ENCODE measurements at regions not wholly inside any gene's neighbourhood (a gene's known extent, or its start where the extent isn't known, plus 50 kb on each side); places are given as distances from the start of the nearest gene placed in this dataset.

DNA sequence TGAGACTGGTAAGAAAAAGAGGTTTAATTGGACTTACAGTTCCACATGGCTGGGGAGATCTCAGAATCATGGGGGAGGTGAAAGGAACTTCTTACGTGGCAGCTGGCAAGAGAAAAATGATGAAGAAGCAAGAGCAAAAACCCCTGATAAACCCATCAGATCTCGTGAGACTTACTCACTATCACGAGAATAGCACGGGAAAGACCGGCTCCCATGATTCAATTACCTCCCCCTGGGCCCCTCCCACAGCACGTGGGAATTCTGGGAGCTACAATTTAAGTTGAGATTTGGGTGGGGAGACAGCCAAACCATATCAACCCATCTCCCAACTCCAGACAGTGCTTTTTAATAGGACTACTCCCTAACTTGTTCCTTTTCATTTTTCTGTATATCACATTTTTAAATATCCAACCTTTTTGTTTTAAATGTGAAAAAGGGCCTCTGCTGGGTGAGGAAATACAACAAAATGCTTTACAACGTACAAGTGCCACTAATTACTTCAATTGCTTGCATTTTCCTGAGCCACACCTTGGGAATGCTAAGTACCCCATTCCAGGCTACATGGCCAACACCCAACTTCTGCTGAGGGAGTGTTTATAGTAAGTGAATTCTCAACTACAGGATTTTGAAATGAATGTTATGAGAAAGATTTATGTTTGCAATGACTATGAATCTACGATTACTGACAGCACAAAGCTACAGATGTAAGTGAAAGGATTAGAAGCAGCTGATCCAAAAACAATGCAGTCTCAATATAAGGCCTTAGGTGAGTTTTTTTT is 294.1 kb upstream of the CD180 start:
- H2BK12ac ChIP-seq (ENCODE audit: low read length in 2 of 2): no peak overlapping the region
- peak; percentile 12 for DNase-seq
- no peak overlapping the region for H3K4me2 ChIP-seq (ENCODE audit: low read length, poor library complexity, severe bottlenecking)
- no peak overlapping the region for H3K27ac ChIP-seq (ENCODE audit: low read length, poor library complexity, severe bottlenecking)
- H2AFZ ChIP-seq (ENCODE audit: low read depth, low read length): no peak overlapping the region
- WGBS: 69% methylated on average over 2 of the region's 8 CpGs
- H3K4me1 ChIP-seq (ENCODE audit: control insufficient read depth, insufficient read depth, low read depth, low read length): no peaks in the 10 kb centered on the region
- no peaks in the 10 kb centered on the region for H3K27me3 ChIP-seq (ENCODE audit: control insufficient read depth in 1 of 2, insufficient read depth in 1 of 2, low read length in 2 of 2)
- no peak overlapping the region for H2BK15ac ChIP-seq (ENCODE audit: low read depth, poor library complexity, severe bottlenecking)
- H3K36me3 ChIP-seq (ENCODE audit: control insufficient read depth in 1 of 2, insufficient read depth in 2 of 2, low read depth in 1 of 2, low read length in 2 of 2): no peaks in the 10 kb centered on the region
- no peak overlapping the region for H2AK5ac ChIP-seq (ENCODE audit: low read length, severe bottlenecking)
- H2BK5ac ChIP-seq (ENCODE audit: low read depth, low read length, poor library complexity, severe bottlenecking): no peak overlapping the region
- H3K14ac ChIP-seq (ENCODE audit: low read length in 2 of 2): no peak overlapping the region
- no peak overlapping the region for H4K91ac ChIP-seq (ENCODE audit: low read length)
- H3K9me3 ChIP-seq (ENCODE audit: control insufficient read depth, low read length): no peaks in the 10 kb centered on the region
- H3K23ac ChIP-seq (ENCODE audit: low read length in 2 of 2): no peak overlapping the region
- no peaks in the 10 kb centered on the region for H3K79me1 ChIP-seq (replicated peaks; ENCODE audit: low read length, poor library complexity, severe bottlenecking)
- no peak overlapping the region for H3K4ac ChIP-seq (ENCODE audit: low read depth in 1 of 2, low read length in 2 of 2)
- H3K4me3 ChIP-seq (ENCODE audit: insufficient read depth in 1 of 2, low read depth in 1 of 2, low read length in 2 of 2): no peak overlapping the region
- no peak overlapping the region for H4K8ac ChIP-seq (ENCODE audit: low read length)
- no peak overlapping the region for H3K9ac ChIP-seq (ENCODE audit: low read length)
- peak overlapping the region in 1 of 2 experiments; percentile 21 for H3K18ac ChIP-seq (ENCODE audit: low read depth in 1 of 2, low read length in 2 of 2)
- no peak overlapping the region for H2BK120ac ChIP-seq (ENCODE audit: low read depth, low read length)

DNA sequence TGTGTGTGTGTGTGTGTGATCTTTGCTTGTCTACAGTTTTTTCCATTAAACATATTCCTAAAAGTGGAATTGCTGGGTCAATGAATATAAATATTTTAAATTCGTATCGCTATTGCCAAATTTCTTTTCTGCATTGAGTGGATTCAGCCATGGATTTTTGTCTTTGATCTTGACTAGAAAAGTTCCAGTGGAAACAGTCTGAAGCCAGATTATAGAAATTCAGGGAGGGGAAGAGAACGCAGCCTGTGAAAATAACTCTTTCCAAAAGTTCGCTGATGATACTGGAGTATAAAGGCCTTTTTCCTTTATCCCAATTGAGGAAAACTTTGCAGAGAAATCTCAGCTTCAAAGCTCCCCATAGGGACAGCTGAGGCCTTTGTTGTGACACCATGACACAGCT is 292.3 kb upstream of the CD180 start:
- Histone ChIP-seq H2BK12ac (ENCODE audit: low read length in 2 of 2) (no peak overlapping the region), H3K9ac (ENCODE audit: low read length) (no peak overlapping the region), H2AK5ac (ENCODE audit: low read length, severe bottlenecking) (no peak overlapping the region), H2BK5ac (ENCODE audit: low read depth, low read length, poor library complexity, severe bottlenecking) (no peak overlapping the region), H3K23ac (ENCODE audit: low read length in 2 of 2) (no peak overlapping the region), H3K4me3 (ENCODE audit: insufficient read depth in 1 of 2, low read depth in 1 of 2, low read length in 2 of 2) (no peak overlapping the region), H3K4ac (ENCODE audit: low read depth in 1 of 2, low read length in 2 of 2) (no peak overlapping the region), H3K14ac (ENCODE audit: low read length in 2 of 2) (no peak overlapping the region), H3K36me3 (ENCODE audit: control insufficient read depth in 1 of 2, insufficient read depth in 2 of 2, low read depth in 1 of 2, low read length in 2 of 2) (no peaks in the 10 kb centered on the region), H3K4me2 (ENCODE audit: low read length, poor library complexity, severe bottlenecking) (no peak overlapping the region), H3K79me1 (replicated peaks; ENCODE audit: low read length, poor library complexity, severe bottlenecking) (no peaks in the 10 kb centered on the region), H2BK15ac (ENCODE audit: low read depth, poor library complexity, severe bottlenecking) (no peak overlapping the region), H3K18ac (ENCODE audit: low read depth in 1 of 2, low read length in 2 of 2) (no peak overlapping the region), H4K8ac (ENCODE audit: low read length) (no peak overlapping the region), H2BK120ac (ENCODE audit: low read depth, low read length) (no peak overlapping the region), H3K4me1 (ENCODE audit: control insufficient read depth, insufficient read depth, low read depth, low read length) (no peaks in the 10 kb centered on the region), H3K9me3 (ENCODE audit: control insufficient read depth, low read length) (no peaks in the 10 kb centered on the region), H3K27me3 (ENCODE audit: control insufficient read depth in 1 of 2, insufficient read depth in 1 of 2, low read length in 2 of 2) (no peaks in the 10 kb centered on the region), H3K27ac (ENCODE audit: low read length, poor library complexity, severe bottlenecking) (no peak overlapping the region), H4K91ac (ENCODE audit: low read length) (no peak overlapping the region), H2AFZ (ENCODE audit: low read depth, low read length) (no peak overlapping the region)
- WGBS: 94% methylated on average over 4 of the region's 4 CpGs
- DNase-seq: no peak

DNA sequence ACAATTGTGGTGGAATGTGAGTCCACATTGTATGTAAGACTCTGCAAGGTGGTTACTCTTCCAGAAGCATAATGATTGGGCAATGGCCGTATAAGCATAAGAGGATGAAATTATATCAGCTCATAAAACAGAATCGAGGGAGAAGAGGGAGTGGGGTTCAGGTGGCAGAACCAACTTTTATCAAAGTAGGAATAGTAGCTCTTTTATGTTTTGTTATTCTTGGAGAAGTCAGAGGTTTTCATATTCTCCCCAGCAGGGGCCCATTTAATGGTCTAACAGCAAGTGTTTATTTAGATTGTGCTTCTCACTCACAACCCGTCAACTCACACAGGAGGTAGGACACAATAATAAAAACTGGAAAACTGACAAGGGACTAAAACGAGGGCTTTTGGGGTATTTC is 291.3 kb upstream of the CD180 start:
- H2AFZ ChIP-seq (ENCODE audit: low read depth, low read length): no peak overlapping the region
- no peaks in the 10 kb centered on the region for H3K36me3 ChIP-seq (ENCODE audit: control insufficient read depth in 1 of 2, insufficient read depth in 2 of 2, low read depth in 1 of 2, low read length in 2 of 2)
- H3K4me2 ChIP-seq (ENCODE audit: low read length, poor library complexity, severe bottlenecking): no peak overlapping the region
- H4K8ac ChIP-seq (ENCODE audit: low read length): no peak overlapping the region
- no peak overlapping the region for H2BK120ac ChIP-seq (ENCODE audit: low read depth, low read length)
- H3K4ac ChIP-seq (ENCODE audit: low read depth in 1 of 2, low read length in 2 of 2): no peak overlapping the region
- no peak overlapping the region for H4K91ac ChIP-seq (ENCODE audit: low read length)
- no peak overlapping the region for H3K14ac ChIP-seq (ENCODE audit: low read length in 2 of 2)
- no peaks in the 10 kb centered on the region for H3K4me1 ChIP-seq (ENCODE audit: control insufficient read depth, insufficient read depth, low read depth, low read length)
- no peak overlapping the region for H3K9ac ChIP-seq (ENCODE audit: low read length)
- no peak overlapping the region for H2BK12ac ChIP-seq (ENCODE audit: low read length in 2 of 2)
- no peak overlapping the region for H2AK5ac ChIP-seq (ENCODE audit: low read length, severe bottlenecking)
- no peak overlapping the region for H3K23ac ChIP-seq (ENCODE audit: low read length in 2 of 2)
- no peak for DNase-seq
- no peak overlapping the region for H3K18ac ChIP-seq (ENCODE audit: low read depth in 1 of 2, low read length in 2 of 2)
- no peaks in the 10 kb centered on the region for H3K9me3 ChIP-seq (ENCODE audit: control insufficient read depth, low read length)
- no peak overlapping the region for H2BK15ac ChIP-seq (ENCODE audit: low read depth, poor library complexity, severe bottlenecking)
- no peaks in the 10 kb centered on the region for H3K27me3 ChIP-seq (ENCODE audit: control insufficient read depth in 1 of 2, insufficient read depth in 1 of 2, low read length in 2 of 2)
- no peak overlapping the region for H3K27ac ChIP-seq (ENCODE audit: low read length, poor library complexity, severe bottlenecking)
- no peak overlapping the region for H2BK5ac ChIP-seq (ENCODE audit: low read depth, low read length, poor library complexity, severe bottlenecking)
- H3K4me3 ChIP-seq (ENCODE audit: insufficient read depth in 1 of 2, low read depth in 1 of 2, low read length in 2 of 2): no peak overlapping the region
- H3K79me1 ChIP-seq (replicated peaks; ENCODE audit: low read length, poor library complexity, severe bottlenecking): no peaks in the 10 kb centered on the region
- 91% methylated on average over 3 of the region's 4 CpGs for WGBS

GRCh38 chr5:67483453-67484030 is 286.9 kb upstream of the CD180 start:
- Histone ChIP-seq H2BK15ac (ENCODE audit: low read depth, poor library complexity, severe bottlenecking) (no peak overlapping the region), H3K27me3 (ENCODE audit: control insufficient read depth in 1 of 2, insufficient read depth in 1 of 2, low read length in 2 of 2) (no peaks in the 10 kb centered on the region), H2AFZ (ENCODE audit: low read depth, low read length) (no peak overlapping the region), H2BK120ac (ENCODE audit: low read depth, low read length) (no peak overlapping the region), H3K4me1 (ENCODE audit: control insufficient read depth, insufficient read depth, low read depth, low read length) (no peaks in the 10 kb centered on the region), H2BK12ac (ENCODE audit: low read length in 2 of 2) (no peak overlapping the region), H3K9me3 (ENCODE audit: control insufficient read depth, low read length) (no peaks in the 10 kb centered on the region), H3K4ac (ENCODE audit: low read depth in 1 of 2, low read length in 2 of 2) (no peak overlapping the region), H2BK5ac (ENCODE audit: low read depth, low read length, poor library complexity, severe bottlenecking) (no peak overlapping the region), H3K27ac (ENCODE audit: low read length, poor library complexity, severe bottlenecking) (no peak overlapping the region), H3K9ac (ENCODE audit: low read length) (no peak overlapping the region), H3K4me3 (ENCODE audit: insufficient read depth in 1 of 2, low read depth in 1 of 2, low read length in 2 of 2) (no peak overlapping the region), H3K14ac (ENCODE audit: low read length in 2 of 2) (no peak overlapping the region), H2AK5ac (ENCODE audit: low read length, severe bottlenecking) (no peak overlapping the region), H3K23ac (ENCODE audit: low read length in 2 of 2) (no peak overlapping the region), H3K79me1 (replicated peaks; ENCODE audit: low read length, poor library complexity, severe bottlenecking) (no peaks in the 10 kb centered on the region), H3K4me2 (ENCODE audit: low read length, poor library complexity, severe bottlenecking) (no peak overlapping the region), H3K36me3 (ENCODE audit: control insufficient read depth in 1 of 2, insufficient read depth in 2 of 2, low read depth in 1 of 2, low read length in 2 of 2) (no peaks in the 10 kb centered on the region), H4K91ac (ENCODE audit: low read length) (no peak overlapping the region), H3K18ac (ENCODE audit: low read depth in 1 of 2, low read length in 2 of 2) (no peak overlapping the region), H4K8ac (ENCODE audit: low read length) (no peak overlapping the region)
- peak; percentile 28 for DNase-seq
- 93% methylated on average over 2 of the region's 2 CpGs for WGBS
